GM23338 (cell line): ENCODE measurements at regions not wholly inside any gene's neighbourhood (a gene's known extent, or its start where the extent isn't known, plus 50 kb on each side); places are given as distances from the start of the nearest gene placed in this dataset.

Experiments
- ATAC-seq: fragments of 200-7000 bp; cut with Tn5 transposase; 3 replicates; pipeline ENCODE4 v1.9.1; 2020
- DNase-seq: peaks from one replicate; pipeline ENCODE4 v3.0.0-alpha.2; 2015; ENCODE audit warnings: low spot score
- H2AFZ ChIP-seq: fragments of 200-600 bp; sonication (generic); 2 replicates; pipeline ENCODE4 v1.8.0; 2016; ENCODE audit warnings: antibody characterized with exemption, mild to moderate bottlenecking, moderate library complexity
- H3F3A ChIP-seq: fragments of 200-600 bp; sonication (generic); replicated peaks from 2 replicates; pipeline ENCODE4 v1.8.0; 2017; ENCODE audit warnings: antibody characterized with exemption, mixed run types, low read depth
- H3K27ac ChIP-seq: fragments of 200-600 bp; sonication (generic); 2 replicates; pipeline ENCODE4 v1.6.1; 2016; ENCODE audit warnings: low read depth
- H3K27me3 ChIP-seq: fragments of 200-600 bp; sonication (generic); 2 replicates; pipeline ENCODE4 v1.8.0; 2016; ENCODE audit warnings: mild to moderate bottlenecking, mixed run types, moderate library complexity; ENCODE audit not compliant: insufficient read depth
- H3K36me3 ChIP-seq: fragments of 200-600 bp; sonication (generic); 2 replicates; pipeline ENCODE4 v1.8.0; 2016; ENCODE audit warnings: mild to moderate bottlenecking; ENCODE audit not compliant: insufficient read depth
- H3K4me1 ChIP-seq: fragments of 200-600 bp; sonication (generic); 2 replicates; pipeline ENCODE4 v1.8.0; 2016; ENCODE audit warnings: mild to moderate bottlenecking, moderate library complexity; ENCODE audit not compliant: insufficient read depth
- H3K4me2 ChIP-seq: fragments of 200-600 bp; sonication (generic); 2 replicates; pipeline ENCODE4 v1.7.1; 2017; ENCODE audit warnings: mixed run types
- H3K4me3 ChIP-seq: fragments of 200-600 bp; sonication (generic); 2 replicates; pipeline ENCODE4 v1.6.1; 2016; ENCODE audit warnings: mixed run types
- H3K79me2 ChIP-seq: fragments of 200-600 bp; sonication (generic); replicated peaks from 2 replicates; pipeline ENCODE4 v1.8.0; 2017; ENCODE audit warnings: mild to moderate bottlenecking; ENCODE audit not compliant: insufficient read depth
- H3K9me2 ChIP-seq: fragments of 200-600 bp; sonication (generic); 2 replicates; pipeline ENCODE4 v1.8.0; 2017; ENCODE audit not compliant: insufficient read depth
- H4K20me1 ChIP-seq: fragments of 200-600 bp; sonication (generic); replicated peaks from 2 replicates; pipeline ENCODE4 v1.8.0; 2017; ENCODE audit warnings: mild to moderate bottlenecking; ENCODE audit not compliant: insufficient read depth
- H3K27ac Mint-ChIP-seq: 2 replicates; pipeline ENCODE4 v1.8.0; 2020; ENCODE audit warnings: inconsistent platforms, mild to moderate bottlenecking, moderate library complexity, mixed read lengths
- H3K27me3 Mint-ChIP-seq: 3 replicates; pipeline ENCODE4 v1.8.0; 2022; ENCODE audit warnings: low read depth, mild to moderate bottlenecking, moderate library complexity, mixed read lengths, inconsistent platforms; ENCODE audit not compliant: insufficient read depth, poor library complexity
- H3K36me3 Mint-ChIP-seq: 3 replicates; pipeline ENCODE4 v1.8.0; 2021; ENCODE audit warnings: low read depth, mild to moderate bottlenecking, inconsistent platforms, moderate library complexity, mixed read lengths
- H3K4me1 Mint-ChIP-seq: 3 replicates; pipeline ENCODE4 v1.8.0; 2020; ENCODE audit warnings: mild to moderate bottlenecking, inconsistent platforms, mixed read lengths
- H3K4me3 Mint-ChIP-seq: 3 replicates; pipeline ENCODE4 v1.8.0; 2021; ENCODE audit warnings: moderate library complexity, mild to moderate bottlenecking, inconsistent platforms, mixed read lengths
- H3K9me3 Mint-ChIP-seq: 3 replicates; pipeline ENCODE4 v1.8.0; 2020; ENCODE audit warnings: moderate library complexity, mild to moderate bottlenecking, inconsistent platforms, mixed read lengths
- EZH2 ChIP-seq: fragments of 200-600 bp; sonication (generic); IDR thresholded peaks from one replicate; pipeline ENCODE4 v1.8.0; 2017; ENCODE audit warnings: antibody characterized with exemption, mild to moderate bottlenecking, low read depth; ENCODE audit not compliant: unreplicated experiment
- JUNB ChIP-seq: IDR thresholded peaks from one replicate; pipeline ENCODE4 v1.6.1; 2016; ENCODE audit warnings: antibody characterized with exemption; ENCODE audit not compliant: unreplicated experiment
- ZNF114 ChIP-seq: fragments of 250-450 bp; sonication (Bioruptor Pico); IDR thresholded peaks from 2 replicates; pipeline ENCODE4 v1.5.0; 2020; ENCODE audit warnings: mild to moderate bottlenecking, moderate library complexity
- ZNF331 ChIP-seq: fragments of 250-450 bp; sonication (Bioruptor Pico); IDR thresholded peaks from 2 replicates; pipeline ENCODE4 v1.5.0; 2020; ENCODE audit warnings: low read depth, mild to moderate bottlenecking, moderate library complexity
- TF ChIP-seq, protein P1 (sequence below): IDR thresholded peaks from 2 replicates; pipeline ENCODE4 v1.6.1; 2016; ENCODE audit warnings: antibody characterized with exemption
- TF ChIP-seq, protein P2 (sequence below), 2 experiments: fragments of 200-600 bp in 1 of 2; sonication (generic) in 1 of 2; conservative IDR thresholded peaks; 2 replicates each; pipeline versions ENCODE4 v1.5.1 to v1.6.1; 2016 to 2017; ENCODE audit warnings: antibody characterized with exemption in 2 of 2, low read depth in 2 of 2, mild to moderate bottlenecking in 2 of 2, moderate library complexity in 1 of 2

DNA sequence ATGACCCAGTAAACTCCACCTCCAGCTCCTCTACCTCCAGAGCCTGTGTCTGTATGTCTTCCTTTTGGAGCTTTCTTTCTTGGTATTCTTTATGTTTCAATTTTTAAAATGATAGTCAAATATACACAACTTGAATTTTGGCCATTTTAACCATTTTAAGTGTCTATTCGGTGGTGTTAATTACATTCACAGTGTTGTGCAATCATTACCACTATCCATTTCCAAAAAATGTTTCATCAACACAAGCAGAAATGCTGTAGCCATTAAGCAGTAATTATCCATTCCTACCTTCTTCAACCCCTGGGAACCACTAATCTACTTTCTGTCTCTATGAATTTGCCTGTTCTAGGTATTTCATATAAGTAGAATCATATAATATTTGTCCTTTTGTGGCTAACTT, 194.5 kb upstream of the TSC22D2 start:
- TF ChIP-seq JUNB: no peak
- no peak for TF ChIP-seq EZH2
- TF ChIP-seq, protein P1, sequence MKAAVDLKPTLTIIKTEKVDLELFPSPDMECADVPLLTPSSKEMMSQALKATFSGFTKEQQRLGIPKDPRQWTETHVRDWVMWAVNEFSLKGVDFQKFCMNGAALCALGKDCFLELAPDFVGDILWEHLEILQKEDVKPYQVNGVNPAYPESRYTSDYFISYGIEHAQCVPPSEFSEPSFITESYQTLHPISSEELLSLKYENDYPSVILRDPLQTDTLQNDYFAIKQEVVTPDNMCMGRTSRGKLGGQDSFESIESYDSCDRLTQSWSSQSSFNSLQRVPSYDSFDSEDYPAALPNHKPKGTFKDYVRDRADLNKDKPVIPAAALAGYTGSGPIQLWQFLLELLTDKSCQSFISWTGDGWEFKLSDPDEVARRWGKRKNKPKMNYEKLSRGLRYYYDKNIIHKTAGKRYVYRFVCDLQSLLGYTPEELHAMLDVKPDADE: no peak
- no peak for TF ChIP-seq ZNF331 (CRISPR knock-in tag)
- H3K4me1 ChIP-seq: peaks cover 7% of the 10 kb centered on the region; the same call in 1 of the 2 replicates
- H3K4me3 ChIP-seq: no peak overlapping the region
- no peak overlapping the region for H3K27ac Mint-ChIP-seq
- no peak overlapping the region for H3K27ac ChIP-seq
- no peaks in the 10 kb centered on the region for H3K27me3 ChIP-seq
- H3K79me2 ChIP-seq: no peaks in the 10 kb centered on the region
- no peak for DNase-seq
- peaks cover 27% of the 10 kb centered on the region for H3K4me1 Mint-ChIP-seq
- H3K9me2 ChIP-seq: peaks cover 3% of the 10 kb centered on the region; the same call in 1 of the 2 replicates
- no peak overlapping the region for H3K4me2 ChIP-seq
- no peaks in the 10 kb centered on the region for H3F3A ChIP-seq
- no peak for ATAC-seq
- no peaks in the 10 kb centered on the region; the same call in 2 of the 3 replicates for H3K36me3 Mint-ChIP-seq
- H3K9me3 Mint-ChIP-seq: peaks cover 8% of the 10 kb centered on the region; the same call in 1 of the 3 replicates
- no peak overlapping the region for H2AFZ ChIP-seq
- H4K20me1 ChIP-seq: no peaks in the 10 kb centered on the region
- H3K36me3 ChIP-seq: no peaks in the 10 kb centered on the region
- H3K27me3 Mint-ChIP-seq: no peaks in the 10 kb centered on the region
- H3K4me3 Mint-ChIP-seq: no peak overlapping the region

DNA sequence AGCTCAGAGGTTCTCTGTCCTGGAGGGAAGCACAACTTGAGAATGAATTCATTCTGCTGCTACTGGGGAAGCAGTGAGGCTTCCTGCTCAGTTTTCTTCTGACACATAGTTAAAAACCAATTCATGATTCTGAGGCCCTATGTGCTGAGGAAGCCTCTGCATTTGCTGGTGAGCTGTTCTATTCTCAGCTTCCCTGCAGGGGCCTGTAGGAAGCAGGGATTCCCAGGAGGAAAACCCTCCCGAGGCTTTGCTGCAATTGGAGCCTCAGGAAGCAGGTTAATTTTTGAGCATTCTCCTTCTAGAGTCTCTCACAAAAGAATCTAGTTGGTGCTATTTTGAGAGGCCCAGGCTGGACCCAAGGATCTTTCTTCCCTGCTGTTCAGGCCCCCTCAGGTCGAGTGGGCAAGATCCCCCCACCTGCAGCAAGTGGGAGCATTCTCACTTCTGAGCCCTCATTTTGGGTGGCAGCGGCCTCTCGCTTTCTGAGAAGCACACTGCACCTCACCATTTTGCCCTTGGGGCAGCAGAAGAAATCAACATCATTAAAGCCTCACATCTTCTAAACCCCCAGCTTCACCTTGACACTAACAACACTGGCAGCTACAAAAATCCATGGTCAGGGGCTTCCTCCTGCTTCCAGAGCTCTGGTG, 197.5 kb upstream of the TSC22D2 start:
- peak; percentile 93 for ATAC-seq
- no peaks in the 10 kb centered on the region; the same call in 2 of the 3 replicates for H3K36me3 Mint-ChIP-seq

More for the DNA sequence above, 197.5 kb upstream of the TSC22D2 start:
- Histone ChIP-seq H3K4me3 (no peak overlapping the region), H4K20me1 (no peaks in the 10 kb centered on the region), H2AFZ (peak overlapping the region; percentile 80), H3K4me2 (peak overlapping the region; percentile 31; the same call in 1 of the 2 replicates), H3F3A (no peaks in the 10 kb centered on the region), H3K9me2 (peaks cover 3% of the 10 kb centered on the region; the same call in 1 of the 2 replicates), H3K79me2 (no peaks in the 10 kb centered on the region), H3K4me1 (no peaks in the 10 kb centered on the region), H3K27ac (no peak overlapping the region), H3K27me3 (no peaks in the 10 kb centered on the region), H3K36me3 (no peaks in the 10 kb centered on the region)
- H3K27ac Mint-ChIP-seq: peak overlapping the region; percentile 32; the same call in 1 of the 2 replicates
- no peaks in the 10 kb centered on the region for H3K9me3 Mint-ChIP-seq
- TF ChIP-seq ZNF114 (CRISPR knock-in tag): no peak
- TF ChIP-seq, protein P2, sequence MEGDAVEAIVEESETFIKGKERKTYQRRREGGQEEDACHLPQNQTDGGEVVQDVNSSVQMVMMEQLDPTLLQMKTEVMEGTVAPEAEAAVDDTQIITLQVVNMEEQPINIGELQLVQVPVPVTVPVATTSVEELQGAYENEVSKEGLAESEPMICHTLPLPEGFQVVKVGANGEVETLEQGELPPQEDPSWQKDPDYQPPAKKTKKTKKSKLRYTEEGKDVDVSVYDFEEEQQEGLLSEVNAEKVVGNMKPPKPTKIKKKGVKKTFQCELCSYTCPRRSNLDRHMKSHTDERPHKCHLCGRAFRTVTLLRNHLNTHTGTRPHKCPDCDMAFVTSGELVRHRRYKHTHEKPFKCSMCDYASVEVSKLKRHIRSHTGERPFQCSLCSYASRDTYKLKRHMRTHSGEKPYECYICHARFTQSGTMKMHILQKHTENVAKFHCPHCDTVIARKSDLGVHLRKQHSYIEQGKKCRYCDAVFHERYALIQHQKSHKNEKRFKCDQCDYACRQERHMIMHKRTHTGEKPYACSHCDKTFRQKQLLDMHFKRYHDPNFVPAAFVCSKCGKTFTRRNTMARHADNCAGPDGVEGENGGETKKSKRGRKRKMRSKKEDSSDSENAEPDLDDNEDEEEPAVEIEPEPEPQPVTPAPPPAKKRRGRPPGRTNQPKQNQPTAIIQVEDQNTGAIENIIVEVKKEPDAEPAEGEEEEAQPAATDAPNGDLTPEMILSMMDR (conservative IDR thresholded peaks at IDR 0.05; ENCODE audit: low read depth in 2 of 2): 0 out of 4 replicates have a peak, but pooled peaks have one; percentile 11 to 14
- DNase-seq: peak; percentile 34
- no peak overlapping the region for H3K4me3 Mint-ChIP-seq
- no peaks in the 10 kb centered on the region for H3K27me3 Mint-ChIP-seq
- H3K4me1 Mint-ChIP-seq: peaks cover 17% of the 10 kb centered on the region
